Astrocyte of the spinal cord (primary cell): ENCODE measurements at regions not wholly inside any gene's neighbourhood (a gene's known extent, or its start where the extent isn't known, plus 50 kb on each side); places are given as distances from the start of the nearest gene placed in this dataset.

Experiments
- DNase-seq: peaks from one replicate; pipeline ENCODE4 v3.0.0; 2011; ENCODE audit warnings: low read depth, low spot score
- H3K4me3 ChIP-seq: 2 replicates; pipeline ENCODE4 v1.5.1; 2011; ENCODE audit warnings: low read depth, mild to moderate bottlenecking, low read length, moderate library complexity
- CTCF ChIP-seq: IDR thresholded peaks from 2 replicates; pipeline ENCODE4 v1.5.1; 2012; ENCODE audit warnings: low read depth, mild to moderate bottlenecking, low read length, inconsistent platforms
- in situ Hi-C: cut with HindIII; loops from 2 replicates; pipeline ENCODE4 v1.10.0; 2017; ENCODE audit warnings: low sequenced_read_pairs

GRCh38 chr3:30292192-30292893, 314.1 kb upstream of the TGFBR2 start:
- in situ Hi-C loops: no loop called here
- peak; percentile 84 for DNase-seq
- TF ChIP-seq CTCF: no peak

GRCh38 chr3:30293621-30294240, 312.7 kb upstream of the TGFBR2 start:
- no peak for TF ChIP-seq CTCF
- peak; percentile 33 for DNase-seq
- in situ Hi-C loops: no loop called here
- H3K4me3 ChIP-seq: no peak overlapping the region

More at GRCh38 chr3:30292192-30292893, 314.1 kb upstream of the TGFBR2 start:
- no peak overlapping the region for H3K4me3 ChIP-seq

- peak; percentile 27 for DNase-seq
- H3K4me3 ChIP-seq: no peak overlapping the region
- in situ Hi-C loops: no loop called here
- no peak for TF ChIP-seq CTCF
Observed at GRCh38 chr3:30294241-30294667, 312.1 kb upstream of the TGFBR2 start.

GRCh38 chr3:30297112-30297511, 309.3 kb upstream of the TGFBR2 start:
- no peak overlapping the region for H3K4me3 ChIP-seq
- no peak for TF ChIP-seq CTCF
- in situ Hi-C loops: no loop called here
- no peak for DNase-seq

- in situ Hi-C loops: no loop called here
- TF ChIP-seq CTCF: no peak
- DNase-seq: peak; percentile 52
- H3K4me3 ChIP-seq: no peak overlapping the region
Observed at GRCh38 chr3:30299674-30300385, 306.6 kb upstream of the TGFBR2 start.

GRCh38 chr3:30300809-30301208, 305.6 kb upstream of the TGFBR2 start:
- in situ Hi-C loops: no loop called here
- DNase-seq: no peak
- H3K4me3 ChIP-seq: no peak overlapping the region
- no peak for TF ChIP-seq CTCF
